HG03025 (cell line): ENCODE measurements at regions not wholly inside any gene's neighbourhood (a gene's known extent, or its start where the extent isn't known, plus 50 kb on each side); places are given as distances from the start of the nearest gene placed in this dataset.

ENCODE experiments used
- ATAC-seq: cut with Tn5 transposase; IDR thresholded peaks from one replicate; pipeline ENCODE4 v1.9.1; 2021; ENCODE audit warnings: mild to moderate bottlenecking, moderate library complexity; ENCODE audit not compliant: unreplicated experiment, low FRiP score

- ATAC-seq, result no peak
Observed at GRCh38 chr16:51420247-51420646, 269.2 kb upstream of the SALL1 start.

GRCh38 chr16:51419768-51420167 lies 268.7 kb upstream of the SALL1 start:
- no peak for ATAC-seq

DNA sequence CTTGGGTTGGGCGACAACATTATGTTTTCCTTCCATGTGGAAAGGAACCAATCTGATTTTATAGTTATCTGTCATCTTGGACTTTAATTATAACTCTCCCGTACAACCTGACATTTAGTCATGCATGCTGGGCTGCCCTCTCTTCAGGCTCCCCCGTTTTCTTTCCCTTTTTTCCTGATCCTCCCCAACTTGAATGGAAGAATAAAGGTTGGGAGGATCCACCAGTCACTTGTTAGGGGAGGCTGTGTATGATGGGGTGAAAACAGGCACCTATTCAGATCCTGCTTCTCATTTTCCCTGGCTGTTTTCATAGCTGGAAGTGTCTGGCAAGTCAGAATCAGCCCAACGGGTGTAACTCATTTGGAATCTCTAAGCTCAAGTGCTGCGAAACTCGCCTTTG lies 267.2 kb upstream of the SALL1 start:
- no peak for ATAC-seq

DNA sequence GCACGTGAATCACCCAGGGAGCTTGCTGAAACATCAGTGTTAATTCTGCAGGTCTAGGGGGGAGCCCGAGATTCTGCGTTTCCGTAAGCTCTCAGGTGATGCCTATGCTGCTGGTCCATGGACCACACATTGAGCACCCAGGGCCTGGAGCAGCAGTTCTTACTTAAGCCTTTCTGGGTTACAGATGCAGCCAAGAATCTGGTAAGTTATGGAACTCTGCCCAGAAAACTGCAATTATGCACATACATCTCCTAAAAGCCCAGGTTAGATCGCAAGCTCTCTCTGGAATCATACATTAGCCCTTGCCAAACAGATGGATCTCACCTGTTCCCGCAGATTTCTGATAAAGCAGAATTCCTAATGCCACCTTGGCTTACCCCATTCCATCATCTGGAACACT lies 265.9 kb upstream of the SALL1 start:
- no peak for ATAC-seq

- ATAC-seq, result no peak
Observed at GRCh38 chr16:51410125-51410524, 259.1 kb upstream of the SALL1 start.

DNA sequence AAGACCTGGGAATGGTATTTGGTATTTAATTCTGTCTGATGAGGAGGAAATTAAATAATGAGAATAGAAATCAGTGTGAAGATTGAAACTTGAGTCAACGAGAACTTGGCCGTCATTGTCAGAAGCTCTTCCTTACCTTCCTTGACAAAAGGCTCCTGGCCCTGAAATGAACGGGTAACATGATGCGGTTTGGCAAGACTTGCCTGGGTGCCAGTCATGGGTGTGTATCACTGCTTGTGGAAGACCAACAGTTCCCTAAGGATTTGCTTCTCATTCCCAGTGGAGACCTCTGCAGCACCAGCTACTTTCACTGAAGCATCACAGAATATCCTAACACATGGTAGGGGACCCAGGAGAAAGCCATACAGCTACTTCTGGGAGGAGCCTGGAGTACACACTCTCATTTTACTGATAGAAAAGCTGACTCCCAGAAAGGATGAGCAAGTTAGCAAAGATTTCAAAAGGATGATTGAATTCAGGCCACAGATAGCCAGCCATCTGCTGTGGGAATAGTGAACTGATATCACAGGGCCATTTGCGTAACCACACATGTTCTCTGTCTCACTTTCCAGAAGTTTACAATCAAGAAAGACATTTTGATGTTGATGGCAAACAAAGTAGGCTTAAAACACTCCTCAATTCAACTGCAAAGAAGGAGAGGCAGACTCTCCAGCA lies 258.1 kb upstream of the SALL1 start:
- no peak for ATAC-seq

GRCh38 chr16:51408357-51408756 lies 257.3 kb upstream of the SALL1 start:
- ATAC-seq, result no peak

GRCh38 chr16:51407921-51408320 lies 256.9 kb upstream of the SALL1 start:
- no peak for ATAC-seq

- ATAC-seq, result no peak
Observed at GRCh38 chr16:51407199-51407598, 256.1 kb upstream of the SALL1 start.

DNA sequence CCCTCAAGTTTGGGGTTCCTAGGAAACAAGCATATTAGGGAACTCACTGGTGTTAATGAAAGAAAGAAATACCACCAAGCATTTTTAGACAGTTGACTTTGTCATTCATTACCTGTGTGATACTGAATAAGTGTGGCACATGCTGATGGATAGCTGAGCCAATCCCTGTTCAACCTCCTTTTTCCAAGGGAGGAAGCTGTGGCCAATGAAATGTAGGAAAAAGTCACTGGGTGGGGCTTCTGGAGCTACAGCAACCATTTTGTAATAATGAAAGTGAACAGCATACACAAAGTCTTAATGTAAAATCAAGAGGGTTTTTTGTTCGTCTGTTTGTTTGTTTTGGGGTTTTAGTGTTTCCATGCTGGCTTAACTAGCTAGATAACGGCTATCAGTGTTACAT lies 254.3 kb upstream of the SALL1 start:
- no peak for ATAC-seq

GRCh38 chr16:51404386-51404785 lies 253.3 kb upstream of the SALL1 start:
- ATAC-seq, result no peak

- no peak for ATAC-seq
Observed at GRCh38 chr16:51402785-51403184, 251.7 kb upstream of the SALL1 start.

DNA sequence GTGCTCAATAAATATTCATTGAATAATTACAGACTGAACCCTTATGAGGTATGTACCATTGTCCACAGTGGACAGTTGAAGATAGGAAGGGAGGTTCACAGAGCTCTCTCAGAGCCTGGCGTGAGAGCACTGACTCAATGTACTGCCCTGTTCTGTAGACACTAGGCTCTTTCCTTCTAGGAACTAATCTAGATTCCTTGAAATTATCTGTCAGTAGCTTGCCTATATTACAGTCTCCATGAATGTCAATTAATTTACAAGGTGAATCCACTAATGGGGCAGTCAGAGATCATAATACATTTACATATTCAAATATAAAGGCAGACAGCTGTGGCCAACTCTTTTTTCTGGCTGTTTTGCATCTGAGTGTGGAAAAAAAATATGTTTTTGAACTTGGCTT lies 251.2 kb upstream of the SALL1 start:
- no peak for ATAC-seq

GRCh38 chr16:51401673-51402072 lies 250.6 kb upstream of the SALL1 start:
- ATAC-seq, result no peak

- ATAC-seq, result no peak
Observed at GRCh38 chr16:51399908-51400670, 249.0 kb upstream of the SALL1 start.

DNA sequence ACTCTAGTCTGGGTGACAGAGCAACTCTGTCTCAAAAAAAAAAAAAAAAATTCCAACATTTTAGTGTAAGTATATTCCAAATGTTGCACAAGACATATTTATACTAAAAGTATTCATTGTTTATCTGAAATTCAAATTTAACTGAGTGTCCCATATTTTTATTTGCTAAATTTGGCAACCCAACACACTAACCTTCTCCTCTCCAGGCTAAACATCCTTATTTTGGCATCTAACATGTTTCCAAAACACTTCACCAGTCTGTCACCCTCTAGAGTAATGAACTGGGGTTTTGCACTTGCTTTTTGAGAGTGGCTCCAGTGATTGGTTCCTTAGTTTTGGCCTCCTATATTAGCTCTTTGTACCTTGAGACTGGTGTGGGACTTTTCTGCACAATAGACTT lies 243.4 kb upstream of the SALL1 start:
- no peak for ATAC-seq

GRCh38 chr16:51393381-51394005 lies 242.4 kb upstream of the SALL1 start:
- ATAC-seq, result no peak

- ATAC-seq, result no peak
Observed at GRCh38 chr16:51392521-51393187, 241.6 kb upstream of the SALL1 start.

- no peak for ATAC-seq
Observed at GRCh38 chr16:51391798-51392511, 240.9 kb upstream of the SALL1 start.

GRCh38 chr16:51390877-51391276 lies 239.8 kb upstream of the SALL1 start:
- ATAC-seq, result no peak

- no peak for ATAC-seq
Observed at GRCh38 chr16:51389881-51390280, 238.8 kb upstream of the SALL1 start.
